WTC11 (cell line): ENCODE measurements at regions not wholly inside any gene's neighbourhood (a gene's known extent, or its start where the extent isn't known, plus 50 kb on each side); places are given as distances from the start of the nearest gene placed in this dataset.

Experiments used
- ATAC-seq: fragments of 200-7000 bp; cut with Tn5 transposase; 2 replicates; pipeline ENCODE4 v1.10.0; 2021; ENCODE audit warnings: mild to moderate bottlenecking, moderate library complexity
- CTCF ChIA-PET: fragments of 300-600 bp; sonication (Branson Sonifier 250); formaldehyde crosslinking; loops from one replicate; lab custom pipeline; 2021; ENCODE audit warnings: antibody characterized with exemption; lab: Charles Lee
- POLR2A ChIA-PET: fragments of 350-600 bp; sonication (Branson Sonifier 250); formaldehyde crosslinking; loops from one replicate; lab custom pipeline; 2021; ENCODE audit warnings: antibody characterized with exemption; lab: Charles Lee
- DNase-seq: peaks from one replicate; pipeline ENCODE4 v3.0.0; 2021; ENCODE audit warnings: low spot score
- H3K27ac Mint-ChIP-seq: 2 replicates; pipeline ENCODE4 v1.8.0; 2021; ENCODE audit warnings: mixed read lengths
- H3K27me3 Mint-ChIP-seq: 2 replicates; pipeline ENCODE4 v1.8.0; 2021; ENCODE audit warnings: low read depth, mild to moderate bottlenecking, moderate library complexity, mixed read lengths
- H3K36me3 Mint-ChIP-seq: 2 replicates; pipeline ENCODE4 v1.8.0; 2021; ENCODE audit warnings: mixed read lengths
- H3K4me1 Mint-ChIP-seq: 2 replicates; pipeline ENCODE4 v1.8.0; 2022; ENCODE audit warnings: mixed read lengths
- H3K4me3 Mint-ChIP-seq: 2 replicates; pipeline ENCODE4 v1.8.0; 2021; ENCODE audit warnings: mild to moderate bottlenecking, moderate library complexity, mixed read lengths
- H3K9me3 Mint-ChIP-seq: 2 replicates; pipeline ENCODE4 v1.8.0; 2021; ENCODE audit warnings: mixed read lengths
- AR ChIP-seq: fragments of 250-450 bp; sonication (Bioruptor Pico); IDR thresholded peaks from 2 replicates; pipeline ENCODE4 v1.9.0; 2021; ENCODE audit warnings: mild to moderate bottlenecking
- ATF2 ChIP-seq: sonication (generic); formaldehyde crosslinking; IDR thresholded peaks from 2 replicates; pipeline ENCODE4 v1.8.1; 2022; ENCODE audit warnings: low read depth, missing genetic modification reagents, borderline replicate concordance
- CBFB ChIP-seq: sonication (generic); formaldehyde crosslinking; IDR thresholded peaks from 2 replicates; pipeline ENCODE4 v1.8.1; 2022; ENCODE audit warnings: mild to moderate bottlenecking, low read depth, missing genetic modification reagents
- CDX4 ChIP-seq: fragments of 250-450 bp; sonication (Bioruptor Pico); IDR thresholded peaks from 2 replicates; pipeline ENCODE4 v1.9.0; 2021; ENCODE audit warnings: moderate library complexity, mild to moderate bottlenecking, inconsistent platforms, borderline replicate concordance
- CREM ChIP-seq: sonication (generic); formaldehyde crosslinking; IDR thresholded peaks from 2 replicates; pipeline ENCODE4 v1.8.1; 2022; ENCODE audit warnings: mild to moderate bottlenecking, missing genetic modification reagents, moderate library complexity
- E2F1 ChIP-seq: sonication (generic); formaldehyde crosslinking; IDR thresholded peaks from 2 replicates; pipeline ENCODE4 v1.8.0; 2022; ENCODE audit warnings: mild to moderate bottlenecking, missing genetic modification reagents
- E2F4 ChIP-seq: sonication (generic); formaldehyde crosslinking; IDR thresholded peaks from 2 replicates; pipeline ENCODE4 v1.8.1; 2022; ENCODE audit warnings: low read depth, mild to moderate bottlenecking, moderate library complexity, missing genetic modification reagents, borderline replicate concordance
- FOXJ3 ChIP-seq: sonication (generic); formaldehyde crosslinking; IDR thresholded peaks from 2 replicates; pipeline ENCODE4 v1.9.0; 2021; ENCODE audit warnings: missing genetic modification reagents, mild to moderate bottlenecking, borderline replicate concordance
- FOXK1 ChIP-seq: sonication (generic); formaldehyde crosslinking; IDR thresholded peaks from 2 replicates; pipeline ENCODE4 v1.8.0; 2022; ENCODE audit warnings: mild to moderate bottlenecking, moderate library complexity, missing genetic modification reagents
- HMGA2 ChIP-seq: fragments of 250-450 bp; sonication (Bioruptor Pico); IDR thresholded peaks from 2 replicates; pipeline ENCODE4 v1.4.0; 2021; ENCODE audit warnings: mild to moderate bottlenecking, moderate library complexity
- IRF2 ChIP-seq: sonication (generic); formaldehyde crosslinking; IDR thresholded peaks from 2 replicates; pipeline ENCODE4 v1.8.0; 2022; ENCODE audit warnings: low read depth, missing genetic modification reagents, borderline replicate concordance
- NFYB ChIP-seq: sonication (generic); formaldehyde crosslinking; conservative IDR thresholded peaks from 2 replicates; pipeline ENCODE4 v1.8.0; 2022; ENCODE audit warnings: low read depth, missing genetic modification reagents
- TP53 ChIP-seq: sonication (generic); formaldehyde crosslinking; IDR thresholded peaks from 2 replicates; pipeline ENCODE4 v1.8.1; 2023; ENCODE audit warnings: mild to moderate bottlenecking, missing genetic modification reagents
- ZMAT4 ChIP-seq: fragments of 250-450 bp; sonication (Bioruptor Pico); IDR thresholded peaks from 2 replicates; pipeline ENCODE4 v1.9.0; 2021; ENCODE audit warnings: mild to moderate bottlenecking
- ZNF416 ChIP-seq: fragments of 250-450 bp; sonication (Bioruptor Pico); IDR thresholded peaks from 2 replicates; pipeline ENCODE4 v1.9.0; 2021; ENCODE audit warnings: mild to moderate bottlenecking, inconsistent platforms
- ZNF423 ChIP-seq: fragments of 250-450 bp; sonication (Bioruptor Pico); IDR thresholded peaks from 2 replicates; pipeline ENCODE4 v2.1.2; 2022; ENCODE audit warnings: mild to moderate bottlenecking, moderate library complexity
- ZNF512 ChIP-seq: sonication (generic); formaldehyde crosslinking; IDR thresholded peaks from 2 replicates; pipeline ENCODE4 v1.8.1; 2022; ENCODE audit warnings: missing genetic modification reagents, borderline replicate concordance

GRCh38 chr9:80881320-80881719 lies 808.0 kb downstream of the TLE1 start:
- POLR2A ChIA-PET, result no interaction called here
- Mint-ChIP-seq H3K9me3 (peaks cover 5% of the 10 kb centered on the region), H3K36me3 (no peaks in the 10 kb centered on the region), H3K4me3 (peak overlapping the region; percentile 43), H3K27ac (peak overlapping the region; percentile 49), H3K4me1 (peaks cover 32% of the 10 kb centered on the region)
- ATAC-seq, result no peak
- DNase-seq, result no peak
- CTCF ChIA-PET, result no interaction called here
- TF ChIP-seq ZNF423 (CRISPR knock-in tag), result no peak
- no peak for TF ChIP-seq ZNF416 (CRISPR knock-in tag)
- TF ChIP-seq NFYB (CRISPR knock-in tag), result no peak
- no peak for TF ChIP-seq E2F1 (CRISPR knock-in tag)
- no peak for TF ChIP-seq IRF2 (CRISPR knock-in tag)
- TF ChIP-seq FOXJ3 (CRISPR knock-in tag), result no peak
- TF ChIP-seq E2F4 (CRISPR knock-in tag), result no peak
- TF ChIP-seq AR (CRISPR knock-in tag), result no peak
- no peak for TF ChIP-seq CDX4 (CRISPR knock-in tag)
- no peak for TF ChIP-seq HMGA2 (CRISPR knock-in tag)
- no peak for TF ChIP-seq ZNF512
- TF ChIP-seq FOXK1 (CRISPR knock-in tag), result no peak
- TF ChIP-seq ATF2 (CRISPR knock-in tag), result no peak
- no peak for TF ChIP-seq TP53 (CRISPR knock-in tag)
- no peak for TF ChIP-seq CREM (CRISPR knock-in tag)
- no peak for TF ChIP-seq CBFB (CRISPR knock-in tag)
- no peak for TF ChIP-seq ZMAT4 (CRISPR knock-in tag)
- TF ChIP-seq, all 79 proteins: peak for 0
- no peaks in the 10 kb centered on the region for H3K27me3 Mint-ChIP-seq
